ENCODE measurements at regions not wholly inside any gene's neighbourhood (a gene's known extent, or its start where the extent isn't known, plus 50 kb on each side); places are given as distances from the start of the nearest gene placed in this dataset.

DNA sequence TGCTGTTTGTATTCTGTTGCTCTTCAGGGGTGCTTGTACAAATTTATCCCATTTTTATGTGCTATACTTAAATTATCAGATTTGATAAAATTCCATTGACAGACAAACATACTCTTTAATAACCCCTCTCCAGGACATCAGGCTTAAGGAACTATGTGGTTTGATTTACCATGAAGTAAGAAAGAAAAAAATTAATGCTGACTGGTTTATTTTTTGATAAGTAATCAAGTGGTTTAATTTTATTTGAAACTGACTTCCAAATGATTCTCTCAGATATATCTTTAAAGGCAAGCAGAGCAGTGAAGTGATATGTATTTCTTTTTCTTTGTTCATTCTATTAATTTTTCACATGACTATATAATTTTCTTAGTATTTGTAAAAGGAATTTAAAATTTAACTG lies 1168.1 kb downstream of the OLFM4 start:
- H3K9me3 ChIP-seq: no peaks in the 10 kb centered on the region
- no peak overlapping the region for H3K4me3 ChIP-seq
- TF ChIP-seq EP300 (IDR thresholded peaks at IDR 0.05) (no peak), POLR2A (IDR thresholded peaks at IDR 0.05) (no peak)
- TF ChIP-seq, protein P1, sequence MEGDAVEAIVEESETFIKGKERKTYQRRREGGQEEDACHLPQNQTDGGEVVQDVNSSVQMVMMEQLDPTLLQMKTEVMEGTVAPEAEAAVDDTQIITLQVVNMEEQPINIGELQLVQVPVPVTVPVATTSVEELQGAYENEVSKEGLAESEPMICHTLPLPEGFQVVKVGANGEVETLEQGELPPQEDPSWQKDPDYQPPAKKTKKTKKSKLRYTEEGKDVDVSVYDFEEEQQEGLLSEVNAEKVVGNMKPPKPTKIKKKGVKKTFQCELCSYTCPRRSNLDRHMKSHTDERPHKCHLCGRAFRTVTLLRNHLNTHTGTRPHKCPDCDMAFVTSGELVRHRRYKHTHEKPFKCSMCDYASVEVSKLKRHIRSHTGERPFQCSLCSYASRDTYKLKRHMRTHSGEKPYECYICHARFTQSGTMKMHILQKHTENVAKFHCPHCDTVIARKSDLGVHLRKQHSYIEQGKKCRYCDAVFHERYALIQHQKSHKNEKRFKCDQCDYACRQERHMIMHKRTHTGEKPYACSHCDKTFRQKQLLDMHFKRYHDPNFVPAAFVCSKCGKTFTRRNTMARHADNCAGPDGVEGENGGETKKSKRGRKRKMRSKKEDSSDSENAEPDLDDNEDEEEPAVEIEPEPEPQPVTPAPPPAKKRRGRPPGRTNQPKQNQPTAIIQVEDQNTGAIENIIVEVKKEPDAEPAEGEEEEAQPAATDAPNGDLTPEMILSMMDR (IDR thresholded peaks at IDR 0.05): no peak
- ATAC-seq (ENCODE audit: low FRiP score in 2 of 2): no peak
- H3K36me3 ChIP-seq: no peaks in the 10 kb centered on the region
- H3K4me1 ChIP-seq: no peaks in the 10 kb centered on the region
- H3K27me3 ChIP-seq: no peaks in the 10 kb centered on the region
- no peak for DNase-seq
- H3K27ac ChIP-seq: no peak overlapping the region

DNA sequence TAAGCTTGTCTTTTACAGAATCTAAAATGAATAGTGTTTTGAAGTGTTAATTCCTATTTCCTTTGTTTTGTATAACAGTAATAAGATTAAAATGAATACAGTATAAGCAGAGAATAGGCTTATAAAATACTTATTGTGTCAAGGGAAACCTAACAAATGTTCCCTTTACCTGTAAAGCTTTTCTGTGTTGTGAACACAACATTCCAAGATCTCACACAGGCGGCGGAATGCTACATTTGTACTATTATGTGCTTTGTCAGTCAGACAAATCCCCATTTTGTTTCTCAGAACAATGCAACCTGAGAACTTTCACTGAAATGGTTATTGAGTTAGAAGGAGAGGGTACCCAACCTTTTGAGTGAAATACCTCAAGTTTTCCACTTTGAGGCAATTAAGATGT lies 1170.3 kb downstream of the OLFM4 start:
- ATAC-seq (ENCODE audit: low FRiP score in 2 of 2): no peak
- WGBS, 2 donors: 93 to 94% methylated on average over 2 of the region's 2 CpGs
- Histone ChIP-seq H3K4me3 (no peak overlapping the region), H3K27ac (no peak overlapping the region), H3K36me3 (no peaks in the 10 kb centered on the region), H3K27me3 (no peaks in the 10 kb centered on the region), H3K9me3 (no peaks in the 10 kb centered on the region), H3K4me1 (no peaks in the 10 kb centered on the region)
- no peak for TF ChIP-seq EP300 (IDR thresholded peaks at IDR 0.05)
- TF ChIP-seq, protein P1 (IDR thresholded peaks at IDR 0.05): no peak
- no peak for DNase-seq

GRCh38 chr13:54206626-54207025 lies 1178.0 kb downstream of the OLFM4 start:
- no peaks in the 10 kb centered on the region for H3K4me1 ChIP-seq
- no peaks in the 10 kb centered on the region for H3K9me3 ChIP-seq
- H3K36me3 ChIP-seq: no peaks in the 10 kb centered on the region
- ATAC-seq (ENCODE audit: low FRiP score in 2 of 2) (no peak), DNase-seq (no peak)
- H3K4me3 ChIP-seq: no peak overlapping the region
- no peaks in the 10 kb centered on the region for H3K27me3 ChIP-seq
- TF ChIP-seq POLR2A (IDR thresholded peaks at IDR 0.05): no peak
- no peak for TF ChIP-seq POLR2AphosphoS5 (IDR thresholded peaks at IDR 0.05)
- TF ChIP-seq, protein P1 (IDR thresholded peaks at IDR 0.05): no peak
- no peak for TF ChIP-seq EP300 (IDR thresholded peaks at IDR 0.05)
- 43 to 48% methylated on average over 1 of the region's 1 CpG for WGBS, 2 donors
- no peak overlapping the region for H3K27ac ChIP-seq

DNA sequence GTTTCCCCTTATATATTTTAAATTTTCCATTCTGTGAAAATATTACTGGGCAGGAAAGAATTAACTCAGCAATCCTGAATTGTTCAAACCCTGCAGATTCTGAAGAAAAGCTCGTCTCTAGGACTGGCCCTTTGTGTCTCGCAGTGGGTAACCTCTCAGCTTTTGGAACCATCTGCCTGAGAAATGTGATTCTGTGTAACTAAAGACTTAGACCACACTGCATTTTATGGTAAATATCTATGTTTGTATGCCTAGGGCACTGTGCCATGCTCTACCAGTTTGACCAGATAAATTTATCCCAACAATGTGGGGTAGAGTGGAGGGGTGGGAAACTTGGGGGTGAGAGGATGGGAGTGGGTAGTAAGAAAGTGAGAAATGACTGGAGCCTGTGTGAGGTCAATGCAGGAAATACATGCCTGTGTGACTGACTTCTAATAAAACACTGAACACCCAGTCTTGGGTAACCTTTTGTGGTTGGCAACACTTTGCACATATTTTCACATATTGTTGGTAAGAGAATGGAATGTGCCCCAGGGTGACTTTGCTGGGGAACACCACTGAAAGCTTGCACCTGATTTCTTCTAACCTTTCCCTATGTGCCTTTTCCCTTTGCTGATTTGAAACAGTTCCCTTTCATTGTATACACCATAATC lies 1181.9 kb downstream of the OLFM4 start:
- Histone ChIP-seq H3K27me3 (no peaks in the 10 kb centered on the region), H3K4me1 (no peaks in the 10 kb centered on the region), H3K4me3 (no peak overlapping the region), H3K9me3 (no peaks in the 10 kb centered on the region), H3K36me3 (no peaks in the 10 kb centered on the region), H3K27ac (no peak overlapping the region)
- TF ChIP-seq POLR2AphosphoS5 (IDR thresholded peaks at IDR 0.05) (no peak), POLR2A (IDR thresholded peaks at IDR 0.05) (no peak), EP300 (IDR thresholded peaks at IDR 0.05) (no peak)
- TF ChIP-seq, protein P1 (IDR thresholded peaks at IDR 0.05): no peak
- ATAC-seq (ENCODE audit: low FRiP score in 2 of 2): no peak
- WGBS, 2 donors: 67% methylated on average over 2 of the region's 2 CpGs
- no peak for DNase-seq

DNA sequence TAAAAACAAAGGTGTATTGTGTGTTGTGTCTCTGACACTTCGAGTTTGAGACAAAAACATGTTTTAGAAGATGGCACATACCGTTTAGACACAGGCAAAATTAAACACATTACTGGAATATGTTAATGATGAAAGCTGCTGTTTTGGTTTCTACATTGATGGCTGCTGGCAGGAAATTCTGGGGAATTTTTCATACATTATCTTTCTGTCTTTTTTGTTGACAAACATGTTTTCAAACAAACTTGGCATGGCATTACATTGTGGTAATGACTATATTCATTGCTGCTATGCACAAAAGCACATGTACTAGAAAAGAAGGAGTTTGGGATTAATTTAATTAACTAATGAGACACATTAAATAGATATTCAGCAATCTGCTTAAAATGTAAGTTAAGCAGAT lies 1187.6 kb downstream of the OLFM4 start:
- no peak for TF ChIP-seq POLR2A (IDR thresholded peaks at IDR 0.05)
- TF ChIP-seq, protein P1 (IDR thresholded peaks at IDR 0.05): no peak
- no peak for TF ChIP-seq EP300 (IDR thresholded peaks at IDR 0.05)
- TF ChIP-seq POLR2AphosphoS5 (IDR thresholded peaks at IDR 0.05): no peak
- ATAC-seq (ENCODE audit: low FRiP score in 2 of 2) (no peak), DNase-seq (no peak)
- Histone ChIP-seq H3K27me3 (no peaks in the 10 kb centered on the region), H3K36me3 (no peaks in the 10 kb centered on the region), H3K27ac (no peak overlapping the region), H3K4me1 (no peaks in the 10 kb centered on the region), H3K4me3 (no peak overlapping the region), H3K9me3 (peaks cover 0 to 7% (median 0%) of the 10 kb centered on the region in 4 donors)
- 61 to 65% methylated on average over 2 of the region's 2 CpGs for WGBS, 2 donors
